Stimulated activated CD4-positive, alpha-beta T cell treated with anti-CD3 and anti-CD28 coated beads, Interleukin-1b, Interleukin-23, amount 100 ng/mL, for 4 hours (primary cell): ENCODE measurements at regions not wholly inside any gene's neighbourhood (a gene's known extent, or its start where the extent isn't known, plus 50 kb on each side); places are given as distances from the start of the nearest gene placed in this dataset.

ENCODE experiments used
- DNase-seq, 2 donors: peaks; one replicate each; pipeline ENCODE4 v3.0.0-alpha.2; 2020; ENCODE audit warnings: low read depth in 2 of 2

DNA sequence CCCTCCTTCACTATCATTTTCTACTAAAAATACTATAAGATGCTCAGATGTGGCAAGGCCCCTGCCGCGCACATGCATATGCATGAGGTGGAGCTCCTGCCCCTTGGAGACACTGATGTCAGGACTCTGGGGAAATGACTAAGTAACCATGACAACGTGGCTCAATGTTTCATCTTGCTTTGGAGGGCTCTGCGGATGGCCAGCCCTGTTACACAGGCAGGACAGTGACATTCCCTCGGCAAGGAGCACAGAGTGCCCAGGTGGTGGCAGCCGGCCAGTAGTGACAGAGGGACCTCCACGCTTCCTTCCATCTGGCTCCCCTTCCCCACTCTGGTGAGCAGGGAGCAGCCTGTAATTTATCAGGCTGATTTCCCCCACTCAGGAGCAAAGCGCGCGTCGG, 364.1 kb downstream of the SS18 start:
- no peak for DNase-seq

DNA sequence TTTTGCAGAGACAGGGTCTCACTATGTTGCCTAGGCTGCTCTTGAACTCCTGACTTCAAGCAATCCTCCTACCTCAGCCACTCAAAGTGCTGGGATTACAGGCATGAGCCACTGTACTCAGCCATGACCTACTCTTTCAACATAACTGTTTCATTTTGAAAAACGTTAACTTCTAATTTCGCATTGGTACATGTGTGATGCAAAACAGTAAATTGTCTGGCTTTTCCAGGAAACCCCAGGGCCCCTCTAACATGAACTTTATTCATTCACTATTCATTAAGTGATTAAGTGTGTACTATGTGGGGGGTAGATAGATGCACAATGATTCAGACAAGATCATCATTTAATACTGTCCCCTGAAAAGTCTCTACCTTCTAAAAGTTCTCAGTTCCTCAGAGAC, 364.9 kb downstream of the SS18 start:
- DNase-seq = no peak

DNA sequence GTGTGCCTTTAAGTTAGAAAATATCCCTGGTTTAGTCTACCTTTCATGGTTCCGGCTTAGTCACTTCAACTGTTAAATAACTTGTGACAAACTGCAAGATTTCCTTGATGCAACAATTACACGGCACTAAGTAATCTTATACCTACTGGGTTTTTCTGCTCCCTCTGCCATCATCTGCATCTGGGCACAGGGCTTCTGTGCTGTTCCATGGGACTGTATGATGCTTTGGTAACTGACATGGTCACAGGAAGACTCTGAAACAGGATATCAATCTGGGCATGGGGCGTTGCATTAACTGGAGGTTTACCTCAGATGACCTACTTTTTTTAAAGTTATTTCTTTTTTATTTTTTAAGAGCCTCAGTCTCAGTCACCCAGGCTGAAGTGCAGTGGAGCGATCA, 365.4 kb downstream of the SS18 start:
- DNase-seq = no peak

DNA sequence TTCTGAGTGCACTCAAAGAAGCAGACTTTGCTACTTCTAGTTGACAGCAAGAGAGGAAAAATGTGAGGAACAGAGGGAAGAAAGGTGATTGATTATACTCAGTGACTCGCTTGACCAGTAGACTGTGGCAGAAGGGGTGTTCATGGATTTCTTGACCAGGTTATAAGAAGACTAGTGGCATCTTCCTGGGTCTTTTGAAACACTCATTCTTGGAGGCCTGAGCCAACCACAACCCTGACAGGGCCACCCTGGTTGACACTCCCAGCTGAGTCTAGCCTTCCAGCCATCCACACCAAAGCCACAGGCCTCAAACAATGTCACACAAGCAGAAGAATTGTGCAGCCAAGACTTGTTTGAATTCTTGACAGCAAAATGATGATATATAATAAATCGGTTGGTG, 366.3 kb downstream of the SS18 start:
- DNase-seq = no peak

DNA sequence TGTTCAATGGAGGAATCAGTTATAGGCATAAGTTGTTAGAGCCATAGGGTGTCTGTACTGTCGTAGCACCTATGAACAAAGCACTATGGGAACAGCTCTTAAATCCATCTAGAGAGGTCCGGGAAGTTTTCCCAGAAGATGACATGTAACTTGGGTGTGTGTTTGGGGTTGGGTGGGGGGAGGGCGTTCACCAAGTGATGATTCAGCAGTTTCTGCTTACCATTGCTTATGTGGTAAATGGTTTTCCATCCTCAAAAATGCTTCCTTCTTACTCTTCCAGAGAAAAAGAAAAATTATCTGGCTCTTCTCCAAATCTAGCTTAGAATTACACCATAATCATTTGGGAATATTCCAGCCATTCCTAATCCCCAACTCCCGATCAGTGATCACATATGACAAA, 361.1 kb upstream of the ZNF521 start:
- DNase-seq = no peak

DNA sequence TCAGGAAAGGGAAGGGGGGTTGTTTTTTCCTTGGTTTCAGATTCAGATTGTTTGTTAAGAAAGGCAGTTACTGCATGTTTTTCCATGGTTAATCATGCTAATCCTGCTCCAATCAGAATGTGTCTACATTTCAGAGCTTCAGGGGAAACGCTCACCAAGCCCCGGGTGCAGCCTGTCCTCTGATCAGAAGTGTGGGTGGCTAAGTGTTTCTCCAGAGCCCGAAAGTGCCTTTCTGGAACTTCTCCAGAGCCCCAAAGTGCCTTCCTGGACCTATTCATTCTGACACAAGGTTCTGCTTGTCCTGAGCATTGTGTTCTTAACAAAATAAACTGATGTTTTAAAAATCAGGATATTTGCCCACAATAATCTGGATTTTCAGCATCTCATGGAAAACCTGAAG, 359.0 kb upstream of the ZNF521 start:
- no peak for DNase-seq

DNA sequence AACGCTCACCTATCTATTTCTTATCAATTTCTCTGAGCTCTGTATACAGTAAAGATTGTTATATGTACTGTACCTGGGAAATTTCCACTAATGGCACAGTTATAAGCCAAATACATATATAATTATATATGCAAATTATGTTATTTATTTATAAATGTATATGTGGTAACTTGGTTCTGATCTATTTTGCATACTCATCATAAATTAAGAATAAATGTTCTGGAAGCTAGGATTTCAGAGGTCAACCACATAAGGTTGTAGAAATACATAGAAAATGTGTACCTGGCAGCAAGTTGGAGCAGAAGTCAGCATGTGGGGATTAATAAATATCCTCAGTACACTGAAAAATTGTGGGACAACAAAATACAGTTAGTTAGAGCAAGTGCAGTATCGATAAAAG, 353.7 kb upstream of the ZNF521 start:
- no peak for DNase-seq

DNA sequence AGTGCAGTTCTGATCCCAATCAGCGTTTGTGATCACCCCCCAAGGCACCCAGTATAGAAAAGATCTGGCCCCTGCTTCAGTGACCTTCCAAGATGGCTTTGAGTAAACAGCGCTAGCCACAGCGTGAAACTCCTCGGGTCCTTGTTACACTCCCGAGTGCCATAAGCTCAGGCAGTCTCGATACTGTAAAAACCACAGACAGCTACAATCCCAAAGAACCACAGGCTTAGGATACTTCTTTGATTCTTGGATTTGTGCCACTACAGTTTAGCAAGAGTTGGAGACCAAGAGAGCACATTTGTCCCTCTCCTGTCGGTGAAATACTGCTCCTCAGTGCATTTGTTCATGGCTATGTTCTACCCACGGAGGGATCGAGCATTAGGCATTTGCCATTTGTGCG, 352.5 kb upstream of the ZNF521 start:
- DNase-seq = no peak

DNA sequence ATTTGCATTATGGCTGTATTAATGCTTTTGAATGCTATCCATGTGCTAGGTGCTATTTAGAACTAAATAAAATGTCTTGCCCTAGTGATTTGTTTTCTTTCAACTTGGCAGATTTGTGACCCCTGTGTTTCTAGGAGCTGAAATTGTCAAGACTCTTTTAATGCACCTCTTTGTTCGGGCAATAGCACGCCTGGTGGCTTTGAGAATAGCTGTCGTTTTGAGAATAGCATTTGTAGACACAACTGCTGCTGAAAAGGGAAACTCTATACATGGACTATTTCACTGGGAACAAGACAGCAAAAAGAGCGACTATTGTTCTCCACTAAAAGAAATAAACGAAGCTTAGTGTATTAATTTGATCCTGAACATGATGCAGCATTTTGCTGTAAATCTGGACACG, 352.1 kb upstream of the ZNF521 start:
- no peak for DNase-seq

DNA sequence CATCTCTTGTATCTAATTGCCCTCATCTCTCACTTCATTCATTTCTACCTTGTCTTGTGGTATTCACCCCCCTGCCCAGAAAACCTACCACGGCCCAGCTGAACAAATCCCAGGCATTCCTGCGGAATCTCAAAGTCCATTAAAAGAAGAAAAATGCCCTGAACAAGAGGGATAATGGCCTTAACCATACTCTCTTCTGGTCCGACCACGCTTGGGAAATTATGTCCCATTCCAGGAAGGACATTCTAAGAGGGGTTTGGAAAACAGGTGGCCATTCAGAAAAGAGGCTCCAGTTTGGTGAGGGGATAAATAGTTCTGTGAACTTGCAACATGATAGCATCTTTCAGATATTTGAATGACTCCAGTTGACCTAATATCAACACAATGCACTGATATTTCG, 349.9 kb upstream of the ZNF521 start:
- DNase-seq = no peak

DNA sequence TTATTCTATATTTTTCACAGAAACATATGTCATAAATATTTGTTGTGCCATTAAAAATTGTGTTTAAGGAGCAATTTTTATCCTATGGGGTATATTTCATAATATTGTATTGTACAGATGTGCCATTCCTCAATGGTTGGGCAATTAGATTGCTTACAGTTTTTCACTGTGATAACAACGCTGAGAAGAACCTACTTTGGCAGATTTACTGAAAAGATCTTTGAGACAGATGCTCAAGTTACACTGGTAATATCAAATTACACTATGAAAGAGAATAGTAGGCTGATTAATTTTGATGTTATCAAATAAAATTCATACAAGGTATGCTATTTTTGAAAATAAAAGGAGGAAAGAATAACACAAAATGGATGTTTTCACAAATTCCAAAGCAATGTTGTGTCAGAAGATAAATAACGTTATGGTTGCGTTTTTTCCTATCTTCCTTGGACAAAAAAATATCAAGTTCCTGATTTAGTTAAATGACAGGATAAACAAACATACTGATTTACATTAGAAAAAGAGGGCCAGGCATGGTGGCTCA, 335.1 kb upstream of the ZNF521 start:
- DNase-seq = no peak

DNA sequence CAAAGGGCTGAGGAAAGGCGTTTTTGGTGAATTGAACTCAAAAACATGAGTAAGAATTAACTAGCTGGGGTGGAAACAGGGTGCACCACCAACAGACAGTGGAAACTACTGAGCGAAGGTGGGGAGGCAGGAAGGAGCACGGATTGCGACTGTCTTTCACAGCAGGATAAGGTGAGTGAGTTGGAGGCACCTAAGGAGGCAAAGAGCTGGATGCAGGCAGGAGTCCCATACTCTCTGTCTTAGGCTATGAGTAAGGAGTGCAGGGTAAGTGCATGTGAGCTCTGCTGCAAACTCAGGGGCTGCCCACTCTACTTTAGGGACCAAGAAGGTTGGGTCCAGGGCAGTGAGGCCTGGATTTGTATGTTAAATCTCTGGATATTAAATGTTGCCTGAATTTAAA, 333.1 kb upstream of the ZNF521 start:
- no peak for DNase-seq

DNA sequence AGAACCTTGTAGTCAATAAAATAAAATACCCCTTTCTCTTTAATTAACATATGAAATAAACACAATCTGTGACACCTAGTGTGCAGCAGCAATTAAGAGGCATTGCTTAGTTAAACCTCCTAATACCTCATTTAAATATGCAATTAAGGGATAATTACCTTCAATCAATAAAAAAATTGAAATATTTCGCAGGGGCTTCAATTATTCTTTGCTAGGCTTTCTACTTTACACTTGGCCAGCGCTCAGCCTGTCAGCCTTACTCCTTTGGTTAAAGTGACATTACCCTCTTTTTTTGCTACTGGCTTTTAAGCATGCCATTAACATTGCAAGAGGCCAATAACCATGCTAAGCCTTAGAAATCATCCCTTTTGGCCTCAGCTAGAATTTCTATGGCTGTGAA, 327.5 kb upstream of the ZNF521 start:
- DNase-seq = no peak

DNA sequence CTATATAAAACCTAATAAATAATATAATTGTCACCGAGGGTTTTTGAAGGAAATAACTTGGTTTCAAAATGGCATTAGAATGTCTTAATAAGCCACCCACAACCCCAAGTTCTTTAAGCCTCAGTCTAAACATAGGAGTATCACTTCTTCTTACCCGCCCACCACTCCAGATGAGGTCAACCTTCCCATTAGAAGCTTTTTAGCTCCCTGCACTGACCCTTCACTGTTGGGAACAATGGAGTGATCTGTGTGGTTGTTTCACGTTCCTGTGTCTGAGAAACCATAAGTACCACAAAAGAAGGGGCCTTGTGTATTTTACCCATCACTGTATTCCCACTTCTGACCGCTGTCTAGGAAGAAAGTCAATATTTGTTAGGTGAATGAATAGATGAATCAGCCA, 326.3 kb upstream of the ZNF521 start:
- DNase-seq = no peak

DNA sequence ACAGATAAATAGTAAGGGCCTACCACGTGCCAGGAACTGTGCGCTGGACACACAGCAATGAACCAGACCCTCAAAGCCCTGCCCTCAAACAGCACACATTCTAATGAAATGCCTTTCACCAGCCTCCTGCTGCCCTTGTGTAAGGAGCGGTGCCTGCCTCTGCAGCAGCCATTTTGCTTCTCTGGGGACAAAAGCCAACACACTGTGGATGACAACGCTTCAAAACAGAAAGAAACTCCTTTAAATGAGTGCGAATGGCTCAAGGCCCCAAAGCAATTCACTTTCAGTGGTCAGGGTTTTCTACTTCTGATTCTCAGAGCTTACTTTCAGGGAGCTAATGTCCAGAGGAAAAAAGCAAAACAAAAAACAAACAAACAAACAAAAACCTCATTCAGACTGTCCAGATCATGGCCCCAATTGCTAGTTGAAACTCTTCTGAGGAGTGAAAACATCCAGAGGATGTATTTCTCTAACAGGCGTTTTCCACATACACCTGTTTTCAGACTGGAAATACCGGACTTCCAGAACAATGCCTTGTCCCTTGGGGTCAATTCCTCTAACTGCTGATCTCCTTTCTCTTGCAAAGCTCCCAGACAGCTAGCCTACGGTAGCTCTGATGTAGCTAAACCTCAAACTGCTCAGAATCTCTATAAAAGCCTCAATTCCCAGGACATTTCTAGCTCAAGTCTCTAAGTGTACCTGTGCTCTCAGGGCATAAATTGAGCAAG, 323.3 kb upstream of the ZNF521 start:
- DNase-seq = no peak

DNA sequence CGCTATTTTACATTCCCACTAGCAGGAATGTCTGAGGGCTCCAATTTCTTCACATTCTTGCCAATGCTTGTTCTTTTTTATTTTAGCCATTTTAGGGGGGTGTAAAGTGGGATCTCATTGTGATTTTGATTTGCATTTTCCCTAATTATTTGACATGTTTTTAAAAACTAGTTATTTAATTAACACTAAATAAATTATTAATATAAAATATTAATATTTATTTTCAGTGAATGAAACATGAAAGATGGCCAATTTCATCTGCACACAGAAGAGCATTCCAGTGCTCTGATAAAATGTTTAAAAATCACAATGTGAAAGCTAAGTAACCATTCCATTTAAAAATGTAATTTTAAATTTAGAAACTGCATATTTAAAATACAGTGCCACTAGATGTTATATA, 322.2 kb upstream of the ZNF521 start:
- no peak for DNase-seq

DNA sequence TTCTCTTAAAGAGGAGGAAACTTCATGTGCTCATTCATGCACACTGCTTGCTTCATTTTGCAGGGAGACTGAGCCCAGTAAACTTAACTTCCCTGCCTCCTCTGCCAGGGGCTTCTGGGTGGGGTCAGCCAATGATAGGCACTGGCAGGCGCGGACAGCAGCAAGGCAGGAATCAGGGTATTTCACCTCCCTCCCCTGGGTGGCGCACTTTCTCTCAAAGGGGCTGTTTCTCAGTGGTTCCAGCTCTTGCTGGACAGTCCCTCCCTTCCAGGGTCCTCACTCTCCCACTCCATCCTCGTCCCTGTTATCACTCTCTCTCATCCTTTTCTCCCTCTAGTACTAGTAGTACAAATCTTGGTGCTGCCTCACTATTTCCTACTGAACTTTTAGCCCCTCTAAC, 320.5 kb upstream of the ZNF521 start:
- DNase-seq = no peak

DNA sequence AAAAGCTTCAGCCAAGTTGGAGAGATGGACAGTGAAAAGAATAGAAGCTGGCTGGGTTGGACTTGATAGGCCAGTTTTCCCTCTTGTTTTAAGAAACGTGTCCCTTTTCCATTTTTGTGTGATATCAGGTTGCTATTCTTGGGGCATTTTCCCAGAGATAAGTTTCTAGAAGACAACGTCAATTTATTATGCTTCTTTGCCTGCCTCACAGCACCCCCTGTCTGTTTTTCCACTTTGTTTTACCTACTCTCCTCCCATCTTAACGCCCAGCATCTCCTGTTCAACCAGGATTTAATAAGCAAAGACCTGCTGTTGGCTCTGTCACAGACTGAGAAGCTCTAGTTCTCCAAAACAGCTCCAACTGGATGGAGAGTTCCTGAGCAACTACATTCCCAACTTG, 317.8 kb upstream of the ZNF521 start:
- no peak for DNase-seq

DNA sequence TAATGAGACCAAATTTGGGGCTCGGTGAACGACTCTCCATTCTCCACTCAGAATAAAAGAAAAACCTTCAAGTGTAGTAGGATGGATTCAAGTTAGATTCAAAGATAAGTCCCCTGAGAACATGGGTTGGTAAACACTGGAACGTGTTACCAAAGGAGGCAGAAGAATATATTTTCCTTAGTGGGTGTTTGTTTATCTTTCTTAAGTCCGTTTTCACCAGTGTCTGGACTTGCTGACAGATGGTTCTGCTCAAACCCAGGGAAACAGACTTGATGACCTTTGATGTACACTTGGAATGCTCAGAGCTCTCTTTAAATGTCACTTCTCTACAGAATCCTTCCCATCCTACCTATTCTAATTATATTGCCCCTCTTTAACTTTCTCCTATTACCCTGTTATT, 310.3 kb upstream of the ZNF521 start:
- DNase-seq = no peak

DNA sequence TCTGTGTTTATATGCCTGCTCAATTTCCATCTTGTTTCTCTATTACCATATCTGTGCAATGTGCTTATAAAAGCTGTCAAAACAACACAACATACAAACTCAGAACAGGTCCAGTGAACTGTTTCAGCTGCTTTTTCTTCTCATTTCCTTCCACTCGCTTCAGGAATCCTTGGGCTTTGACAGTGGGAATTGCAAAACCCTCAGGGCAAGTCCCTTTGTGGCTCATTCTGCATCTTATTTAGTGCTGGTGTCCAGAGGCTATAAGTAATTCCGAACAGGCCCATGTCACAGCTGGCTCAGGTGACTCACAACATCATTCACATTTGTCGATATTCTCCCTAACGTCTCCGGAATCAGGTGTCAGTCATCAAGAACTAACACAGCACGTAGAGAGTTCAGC, 309.9 kb upstream of the ZNF521 start:
- DNase-seq = no peak

DNA sequence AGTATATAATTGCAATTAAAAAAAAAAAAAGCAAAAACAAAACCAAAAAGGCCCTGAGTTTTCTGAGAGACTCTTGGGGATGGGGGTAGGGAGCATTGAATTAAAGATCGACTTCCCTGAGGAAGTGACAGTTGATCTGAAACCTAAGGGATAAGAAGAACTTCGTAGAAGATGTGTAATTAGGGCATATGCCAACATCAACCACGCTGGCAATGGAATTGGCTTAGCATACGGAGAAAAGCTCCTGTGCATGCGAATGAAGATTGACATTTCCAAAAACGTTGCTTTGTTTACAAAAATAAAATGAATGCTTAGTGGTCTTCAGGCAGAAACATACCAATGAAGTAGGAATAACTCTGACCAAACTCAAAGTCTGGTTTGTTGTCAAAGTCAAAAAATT, 307.6 kb upstream of the ZNF521 start:
- DNase-seq = no peak

DNA sequence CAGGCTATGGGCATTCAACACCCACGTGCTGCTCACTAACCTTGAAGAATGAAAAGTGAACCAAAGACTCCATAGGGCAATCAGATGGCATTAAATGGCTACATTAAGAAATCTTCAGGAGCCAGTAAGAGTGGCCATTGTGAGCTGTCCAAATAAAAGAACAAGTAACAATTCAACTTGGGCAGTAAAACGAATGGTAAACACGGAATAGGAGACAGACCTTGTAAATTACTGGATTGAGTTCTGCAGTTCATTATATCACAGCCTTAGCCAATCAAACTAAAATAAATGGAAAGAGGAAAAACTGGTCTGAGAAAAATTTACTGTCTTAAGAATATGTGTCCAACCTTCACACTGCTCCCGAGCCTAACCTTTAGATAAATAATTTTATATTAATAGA, 306.5 kb upstream of the ZNF521 start:
- no peak for DNase-seq

DNA sequence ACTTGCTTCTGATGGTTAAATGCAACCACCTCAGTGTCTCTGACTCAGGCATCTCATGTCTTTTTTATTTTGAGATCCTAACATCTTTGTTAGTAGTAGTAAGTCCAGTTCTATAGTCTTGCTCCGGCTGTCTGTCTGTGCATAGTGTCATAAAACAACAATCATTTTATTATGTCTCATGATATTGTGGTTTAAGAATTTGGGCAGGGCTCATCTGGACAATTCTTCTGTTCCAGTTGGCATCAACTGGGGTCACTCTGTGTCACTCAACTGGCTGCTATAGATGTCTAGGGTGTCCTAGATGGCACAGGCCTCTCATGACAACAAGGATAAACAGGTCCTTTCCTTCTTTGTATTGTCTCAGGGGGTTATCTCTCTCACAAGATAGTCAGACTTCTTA, 299.6 kb upstream of the ZNF521 start:
- DNase-seq = no peak
